Liver (tissue), 8 donors: ENCODE measurements at regions not wholly inside any gene's neighbourhood (a gene's known extent, or its start where the extent isn't known, plus 50 kb on each side); places are given as distances from the start of the nearest gene placed in this dataset.

ENCODE experiments used
- DNase-seq: peaks from one replicate; pipeline ENCODE4 v3.0.0-alpha.2; 2017; ENCODE audit warnings: low spot score
- H3K27ac ChIP-seq, 2 donors: one replicate each; pipeline ENCODE4 v1.7.0; 2013; ENCODE audit warnings: inconsistent platforms in 2 of 2, low read length in 2 of 2, control low read depth in 1 of 2, low read depth in 1 of 2, mild to moderate bottlenecking in 1 of 2
- H3K27me3 ChIP-seq, 4 donors: one replicate each; pipeline versions ENCODE4 v1.6.1 to v1.7.0; 2013; ENCODE audit warnings: low read length in 3 of 4, inconsistent platforms in 1 of 4, mild to moderate bottlenecking in 1 of 4, moderate library complexity in 1 of 4; ENCODE audit not compliant: control insufficient read depth in 4 of 4, insufficient read depth in 4 of 4
- H3K36me3 ChIP-seq, 4 donors: one replicate each; pipeline versions ENCODE4 v1.6.1 to v1.7.0; 2013; ENCODE audit warnings: low read length in 3 of 4, mild to moderate bottlenecking in 3 of 4, low read depth in 1 of 4, moderate library complexity in 1 of 4; ENCODE audit not compliant: control insufficient read depth in 4 of 4, insufficient read depth in 3 of 4
- H3K4me1 ChIP-seq, 4 donors: one replicate each; pipeline versions ENCODE4 v1.6.1 to v1.7.0; 2013; ENCODE audit warnings: low read length in 3 of 4, mild to moderate bottlenecking in 3 of 4, moderate library complexity in 1 of 4; ENCODE audit not compliant: control insufficient read depth in 4 of 4, insufficient read depth in 4 of 4
- H3K4me3 ChIP-seq, 3 donors: one replicate each; pipeline versions ENCODE4 v1.6.1 to v1.7.0; 2013; ENCODE audit warnings: low read length in 3 of 3, control low read depth in 1 of 3, low read depth in 1 of 3, mild to moderate bottlenecking in 1 of 3
- H3K9ac ChIP-seq, 2 donors: one replicate each; pipeline ENCODE4 v1.7.0; 2013; ENCODE audit warnings: low read length in 2 of 2, mild to moderate bottlenecking in 2 of 2, moderate library complexity in 2 of 2, control low read depth in 1 of 2, low read depth in 1 of 2
- H3K9me3 ChIP-seq, 4 donors: one replicate each; pipeline versions ENCODE4 v1.6.1 to v1.7.0; 2013; ENCODE audit warnings: low read length in 3 of 4; ENCODE audit not compliant: control insufficient read depth in 4 of 4
- FOXA1 ChIP-seq: IDR thresholded peaks from 2 replicates; pipeline ENCODE4 v1.6.1; 2016; ENCODE audit warnings: antibody characterized with exemption
- GABPA ChIP-seq, 2 donors: IDR thresholded peaks in 1 of 2; conservative IDR thresholded peaks in 1 of 2; 2 replicates each; pipeline ENCODE4 v1.6.1; 2016; ENCODE audit warnings: antibody characterized with exemption in 2 of 2, mild to moderate bottlenecking in 1 of 2, moderate library complexity in 1 of 2
- HNF4A ChIP-seq, 2 donors: conservative IDR thresholded peaks; 2 replicates each; pipeline ENCODE4 v1.6.1; 2016; ENCODE audit warnings: antibody characterized with exemption in 2 of 2, mild to moderate bottlenecking in 2 of 2
- HNF4G ChIP-seq: IDR thresholded peaks from 2 replicates; pipeline ENCODE4 v1.6.1; 2016; ENCODE audit warnings: antibody characterized with exemption
- JUND ChIP-seq, 2 donors: IDR thresholded peaks; 2 replicates each; pipeline ENCODE4 v1.6.1; 2016; ENCODE audit warnings: antibody characterized with exemption in 2 of 2
- NR2F2 ChIP-seq: IDR thresholded peaks from 2 replicates; pipeline ENCODE4 v1.6.1; 2016; ENCODE audit warnings: antibody characterized with exemption
- RAD21 ChIP-seq, 2 donors: IDR thresholded peaks; 2 replicates each; pipeline ENCODE4 v1.6.1; 2016; ENCODE audit warnings: antibody characterized with exemption in 2 of 2, mild to moderate bottlenecking in 2 of 2
- REST ChIP-seq: IDR thresholded peaks from 2 replicates; pipeline ENCODE4 v1.6.1; 2016; ENCODE audit warnings: antibody characterized with exemption, mild to moderate bottlenecking
- RXRA ChIP-seq, 2 donors: IDR thresholded peaks; 2 replicates each; pipeline ENCODE4 v1.6.1; 2017 to 2018; ENCODE audit warnings: antibody characterized with exemption in 2 of 2, mild to moderate bottlenecking in 1 of 2
- SP1 ChIP-seq: IDR thresholded peaks from 2 replicates; pipeline ENCODE4 v1.6.1; 2018; ENCODE audit warnings: antibody characterized with exemption, mild to moderate bottlenecking
- TAF1 ChIP-seq: conservative IDR thresholded peaks from 2 replicates; pipeline ENCODE4 v1.6.1; 2016; ENCODE audit warnings: antibody characterized with exemption, mild to moderate bottlenecking
- YY1 ChIP-seq: IDR thresholded peaks from 2 replicates; pipeline ENCODE4 v1.6.1; 2016; ENCODE audit warnings: antibody characterized with exemption, mild to moderate bottlenecking
- WGBS: extraction: QIAGEN DNeasy Blood & Tissue Kit; methylation state at CpG from one replicate; pipeline ENCODE4 v1.1.7; 2013; 5-methylcytosine and 5-hydroxymethylcytosine counted together
- TF ChIP-seq, protein P1 (sequence below): IDR thresholded peaks from 2 replicates; pipeline ENCODE4 v1.6.1; 2016; ENCODE audit warnings: antibody characterized with exemption
- TF ChIP-seq, protein P2 (sequence below): IDR thresholded peaks from 2 replicates; pipeline ENCODE4 v1.6.1; 2016; ENCODE audit warnings: antibody characterized with exemption
- TF ChIP-seq, protein P3 (sequence below): IDR thresholded peaks from 2 replicates; pipeline ENCODE4 v1.6.1; 2016; ENCODE audit warnings: antibody characterized with exemption
- TF ChIP-seq, protein P4 (sequence below): fragments of 150-350 bp; IDR thresholded peaks from 2 replicates; pipeline ENCODE4 v1.5.1; 2017; ENCODE audit warnings: improper control_type of control experiment, low read depth, low read length; ENCODE audit not compliant: missing input control
- donor health status: healthy.
- donor health status: healthy.
- donor health status: healthy.
- donor health status: healthy.
- donor health status: healthy.

DNA sequence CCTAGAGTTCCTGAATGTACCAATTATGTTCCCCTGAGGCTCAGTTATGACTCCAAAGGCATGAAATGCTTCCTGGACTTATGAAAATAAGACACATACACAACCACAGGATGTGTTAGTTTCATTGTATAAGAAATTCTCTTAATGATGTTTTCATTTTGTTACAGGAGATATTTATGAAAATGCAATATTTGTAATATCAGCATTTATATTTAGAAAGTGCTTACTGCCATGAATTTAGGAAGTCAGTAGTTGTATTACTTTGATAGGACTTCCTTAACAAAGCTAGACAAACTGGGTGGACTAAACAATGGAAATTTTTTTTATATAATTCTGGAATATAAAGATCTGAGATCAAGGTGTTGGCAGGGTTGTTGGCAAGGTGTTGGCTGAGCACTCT, 572.1 kb upstream of the IGFBP7 start (continued):
- no peak for TF ChIP-seq RXRA (IDR thresholded peaks at IDR 0.05)
- TF ChIP-seq, protein P1, sequence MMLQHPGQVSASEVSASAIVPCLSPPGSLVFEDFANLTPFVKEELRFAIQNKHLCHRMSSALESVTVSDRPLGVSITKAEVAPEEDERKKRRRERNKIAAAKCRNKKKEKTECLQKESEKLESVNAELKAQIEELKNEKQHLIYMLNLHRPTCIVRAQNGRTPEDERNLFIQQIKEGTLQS: no peak

GRCh38 chr4:57679969-57680368, 569.8 kb upstream of the IGFBP7 start:
- no peak for DNase-seq
- H3K4me3 ChIP-seq: no peak overlapping the region
- 74% methylated on average over 7 of the region's 7 CpGs for WGBS
- H3K27ac ChIP-seq: no peak overlapping the region
- H3K27me3 ChIP-seq: no peaks in the 10 kb centered on the region
- no peak overlapping the region for H3K9ac ChIP-seq
- no peaks in the 10 kb centered on the region for H3K36me3 ChIP-seq
- H3K4me1 ChIP-seq: no peaks in the 10 kb centered on the region
- TF ChIP-seq RXRA (IDR thresholded peaks at IDR 0.05): no peak
- no peak for TF ChIP-seq TAF1
- TF ChIP-seq SP1: no peak
- no peak for TF ChIP-seq GABPA (IDR thresholded peaks at IDR 0.05 in 1 of 2, conservative IDR thresholded peaks at IDR 0.05 in 1 of 2)
- no peak for TF ChIP-seq NR2F2
- TF ChIP-seq, protein P1: no peak
- TF ChIP-seq JUND (IDR thresholded peaks at IDR 0.05): no peak
- TF ChIP-seq FOXA1: no peak
- TF ChIP-seq, protein P2, sequence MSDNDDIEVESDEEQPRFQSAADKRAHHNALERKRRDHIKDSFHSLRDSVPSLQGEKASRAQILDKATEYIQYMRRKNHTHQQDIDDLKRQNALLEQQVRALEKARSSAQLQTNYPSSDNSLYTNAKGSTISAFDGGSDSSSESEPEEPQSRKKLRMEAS: no peak
- no peak for TF ChIP-seq RAD21 (IDR thresholded peaks at IDR 0.05)
- no peak for TF ChIP-seq REST
- TF ChIP-seq, protein P3, sequence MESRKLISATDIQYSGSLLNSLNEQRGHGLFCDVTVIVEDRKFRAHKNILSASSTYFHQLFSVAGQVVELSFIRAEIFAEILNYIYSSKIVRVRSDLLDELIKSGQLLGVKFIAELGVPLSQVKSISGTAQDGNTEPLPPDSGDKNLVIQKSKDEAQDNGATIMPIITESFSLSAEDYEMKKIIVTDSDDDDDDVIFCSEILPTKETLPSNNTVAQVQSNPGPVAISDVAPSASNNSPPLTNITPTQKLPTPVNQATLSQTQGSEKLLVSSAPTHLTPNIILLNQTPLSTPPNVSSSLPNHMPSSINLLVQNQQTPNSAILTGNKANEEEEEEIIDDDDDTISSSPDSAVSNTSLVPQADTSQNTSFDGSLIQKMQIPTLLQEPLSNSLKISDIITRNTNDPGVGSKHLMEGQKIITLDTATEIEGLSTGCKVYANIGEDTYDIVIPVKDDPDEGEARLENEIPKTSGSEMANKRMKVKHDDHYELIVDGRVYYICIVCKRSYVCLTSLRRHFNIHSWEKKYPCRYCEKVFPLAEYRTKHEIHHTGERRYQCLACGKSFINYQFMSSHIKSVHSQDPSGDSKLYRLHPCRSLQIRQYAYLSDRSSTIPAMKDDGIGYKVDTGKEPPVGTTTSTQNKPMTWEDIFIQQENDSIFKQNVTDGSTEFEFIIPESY: no peak
- no peak for TF ChIP-seq HNF4A (conservative IDR thresholded peaks at IDR 0.05)
- H3K9me3 ChIP-seq: no peaks in the 10 kb centered on the region

- TF ChIP-seq HNF4G (no peak), NR2F2 (no peak), HNF4A (conservative IDR thresholded peaks at IDR 0.05) (no peak), YY1 (no peak), REST (no peak)
- TF ChIP-seq, protein P4, sequence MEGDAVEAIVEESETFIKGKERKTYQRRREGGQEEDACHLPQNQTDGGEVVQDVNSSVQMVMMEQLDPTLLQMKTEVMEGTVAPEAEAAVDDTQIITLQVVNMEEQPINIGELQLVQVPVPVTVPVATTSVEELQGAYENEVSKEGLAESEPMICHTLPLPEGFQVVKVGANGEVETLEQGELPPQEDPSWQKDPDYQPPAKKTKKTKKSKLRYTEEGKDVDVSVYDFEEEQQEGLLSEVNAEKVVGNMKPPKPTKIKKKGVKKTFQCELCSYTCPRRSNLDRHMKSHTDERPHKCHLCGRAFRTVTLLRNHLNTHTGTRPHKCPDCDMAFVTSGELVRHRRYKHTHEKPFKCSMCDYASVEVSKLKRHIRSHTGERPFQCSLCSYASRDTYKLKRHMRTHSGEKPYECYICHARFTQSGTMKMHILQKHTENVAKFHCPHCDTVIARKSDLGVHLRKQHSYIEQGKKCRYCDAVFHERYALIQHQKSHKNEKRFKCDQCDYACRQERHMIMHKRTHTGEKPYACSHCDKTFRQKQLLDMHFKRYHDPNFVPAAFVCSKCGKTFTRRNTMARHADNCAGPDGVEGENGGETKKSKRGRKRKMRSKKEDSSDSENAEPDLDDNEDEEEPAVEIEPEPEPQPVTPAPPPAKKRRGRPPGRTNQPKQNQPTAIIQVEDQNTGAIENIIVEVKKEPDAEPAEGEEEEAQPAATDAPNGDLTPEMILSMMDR: no peak
- no peak overlapping the region for H3K9ac ChIP-seq
Observed at GRCh38 chr4:57676394-57676793, 566.2 kb upstream of the IGFBP7 start.

More at GRCh38 chr4:57676394-57676793, 566.2 kb upstream of the IGFBP7 start:
- H3K4me3 ChIP-seq: no peak overlapping the region
- H3K27ac ChIP-seq: no peak overlapping the region
- no peaks in the 10 kb centered on the region for H3K4me1 ChIP-seq
- WGBS: 91% methylated on average over 6 of the region's 6 CpGs
- DNase-seq: no peak
- H3K36me3 ChIP-seq: no peaks in the 10 kb centered on the region
- no peaks in the 10 kb centered on the region for H3K27me3 ChIP-seq
- no peaks in the 10 kb centered on the region for H3K9me3 ChIP-seq
